ENCODE measurements at regions not wholly inside any gene's neighbourhood (a gene's known extent, or its start where the extent isn't known, plus 50 kb on each side); places are given as distances from the start of the nearest gene placed in this dataset.

GRCh38 chr7:54701982-54702381, 57.0 kb downstream of the SEC61G start:
- no peaks in the 10 kb centered on the region for H3K27me3 ChIP-seq (ENCODE audit: insufficient read depth, insufficient read length)
- no peak overlapping the region for H3K9ac ChIP-seq (ENCODE audit: insufficient read length, low read depth)
- peaks cover 6% of the 10 kb centered on the region; the same call in 1 of the 2 replicates for H3K9me3 ChIP-seq (ENCODE audit: insufficient read depth, low read length)
- no peaks in the 10 kb centered on the region for H3K36me3 ChIP-seq (ENCODE audit: insufficient read depth, insufficient read length, low read length)
- peaks cover 3% of the 10 kb centered on the region for H3K4me1 ChIP-seq (ENCODE audit: insufficient read depth, insufficient read length)
- no peak overlapping the region for H3K4me3 ChIP-seq (ENCODE audit: insufficient read length, low read depth)
- TF ChIP-seq SUZ12 (IDR thresholded peaks at IDR 0.05; ENCODE audit: extremely low read depth, insufficient read depth, insufficient read length) (no peak), YY1 (IDR thresholded peaks at IDR 0.05; ENCODE audit: insufficient read depth, insufficient read length) (no peak), ZNF274 (IDR thresholded peaks at IDR 0.05; ENCODE audit: low read depth, low read length) (no peak)
- DNase-seq (ENCODE audit: low read depth, low spot score), result no peak

GRCh38 chr7:54699715-54700114, 59.3 kb downstream of the SEC61G start:
- Histone ChIP-seq H3K27me3 (ENCODE audit: insufficient read depth, insufficient read length) (no peaks in the 10 kb centered on the region), H3K9ac (ENCODE audit: insufficient read length, low read depth) (no peak overlapping the region), H3K4me3 (ENCODE audit: insufficient read length, low read depth) (no peak overlapping the region), H3K9me3 (ENCODE audit: insufficient read depth, low read length) (peaks cover 6% of the 10 kb centered on the region; the same call in 1 of the 2 replicates), H3K4me1 (ENCODE audit: insufficient read depth, insufficient read length) (peaks cover 3% of the 10 kb centered on the region), H3K36me3 (ENCODE audit: insufficient read depth, insufficient read length, low read length) (no peaks in the 10 kb centered on the region)
- TF ChIP-seq YY1 (IDR thresholded peaks at IDR 0.05; ENCODE audit: insufficient read depth, insufficient read length) (no peak), SUZ12 (IDR thresholded peaks at IDR 0.05; ENCODE audit: extremely low read depth, insufficient read depth, insufficient read length) (no peak), ZNF274 (IDR thresholded peaks at IDR 0.05; ENCODE audit: low read depth, low read length) (no peak)
- DNase-seq (ENCODE audit: low read depth, low spot score), result no peak

- TF ChIP-seq YY1 (IDR thresholded peaks at IDR 0.05; ENCODE audit: insufficient read depth, insufficient read length) (no peak), SUZ12 (IDR thresholded peaks at IDR 0.05; ENCODE audit: extremely low read depth, insufficient read depth, insufficient read length) (no peak), ZNF274 (IDR thresholded peaks at IDR 0.05; ENCODE audit: low read depth, low read length) (no peak)
- H3K27me3 ChIP-seq (ENCODE audit: insufficient read depth, insufficient read length), result no peaks in the 10 kb centered on the region
- H3K9ac ChIP-seq (ENCODE audit: insufficient read length, low read depth), result no peak overlapping the region
- DNase-seq (ENCODE audit: low read depth, low spot score), result no peak
- no peak overlapping the region for H3K4me3 ChIP-seq (ENCODE audit: insufficient read length, low read depth)
- peaks cover 6% of the 10 kb centered on the region; the same call in 1 of the 2 replicates for H3K9me3 ChIP-seq (ENCODE audit: insufficient read depth, low read length)
- peaks cover 3% of the 10 kb centered on the region for H3K4me1 ChIP-seq (ENCODE audit: insufficient read depth, insufficient read length)
- H3K36me3 ChIP-seq (ENCODE audit: insufficient read depth, insufficient read length, low read length), result no peaks in the 10 kb centered on the region
Observed at GRCh38 chr7:54697659-54698186, 61.3 kb downstream of the SEC61G start.

- no peak for TF ChIP-seq SUZ12 (IDR thresholded peaks at IDR 0.05; ENCODE audit: extremely low read depth, insufficient read depth, insufficient read length)
- no peak for TF ChIP-seq ZNF274 (IDR thresholded peaks at IDR 0.05; ENCODE audit: low read depth, low read length)
- TF ChIP-seq YY1 (IDR thresholded peaks at IDR 0.05; ENCODE audit: insufficient read depth, insufficient read length), result no peak
- no peak overlapping the region for H3K9ac ChIP-seq (ENCODE audit: insufficient read length, low read depth)
- H3K9me3 ChIP-seq (ENCODE audit: insufficient read depth, low read length), result no peaks in the 10 kb centered on the region
- H3K4me3 ChIP-seq (ENCODE audit: insufficient read length, low read depth), result no peak overlapping the region
- H3K4me1 ChIP-seq (ENCODE audit: insufficient read depth, insufficient read length), result no peaks in the 10 kb centered on the region
- DNase-seq (ENCODE audit: low read depth, low spot score), result no peak
- H3K36me3 ChIP-seq (ENCODE audit: insufficient read depth, insufficient read length, low read length), result no peaks in the 10 kb centered on the region
- H3K27me3 ChIP-seq (ENCODE audit: insufficient read depth, insufficient read length), result no peaks in the 10 kb centered on the region
Observed at GRCh38 chr7:54690892-54691291, 68.1 kb downstream of the SEC61G start.

GRCh38 chr7:54690050-54690443, 69.0 kb downstream of the SEC61G start:
- Histone ChIP-seq H3K9ac (ENCODE audit: insufficient read length, low read depth) (no peak overlapping the region), H3K27me3 (ENCODE audit: insufficient read depth, insufficient read length) (no peaks in the 10 kb centered on the region), H3K9me3 (ENCODE audit: insufficient read depth, low read length) (no peaks in the 10 kb centered on the region), H3K4me1 (ENCODE audit: insufficient read depth, insufficient read length) (no peaks in the 10 kb centered on the region), H3K36me3 (ENCODE audit: insufficient read depth, insufficient read length, low read length) (no peaks in the 10 kb centered on the region), H3K4me3 (ENCODE audit: insufficient read length, low read depth) (no peak overlapping the region)
- no peak for DNase-seq (ENCODE audit: low read depth, low spot score)
- TF ChIP-seq ZNF274 (IDR thresholded peaks at IDR 0.05; ENCODE audit: low read depth, low read length), result no peak
- TF ChIP-seq YY1 (IDR thresholded peaks at IDR 0.05; ENCODE audit: insufficient read depth, insufficient read length), result no peak
- TF ChIP-seq SUZ12 (IDR thresholded peaks at IDR 0.05; ENCODE audit: extremely low read depth, insufficient read depth, insufficient read length), result no peak

- H3K27me3 ChIP-seq (ENCODE audit: insufficient read depth, insufficient read length), result no peaks in the 10 kb centered on the region
- TF ChIP-seq YY1 (IDR thresholded peaks at IDR 0.05; ENCODE audit: insufficient read depth, insufficient read length) (no peak), ZNF274 (IDR thresholded peaks at IDR 0.05; ENCODE audit: low read depth, low read length) (no peak), SUZ12 (IDR thresholded peaks at IDR 0.05; ENCODE audit: extremely low read depth, insufficient read depth, insufficient read length) (no peak)
- H3K9ac ChIP-seq (ENCODE audit: insufficient read length, low read depth), result no peak overlapping the region
Observed at GRCh38 chr7:54689394-54690049, 69.5 kb downstream of the SEC61G start.

GRCh38 chr7:54687462-54688212, 71.4 kb downstream of the SEC61G start:
- no peaks in the 10 kb centered on the region for H3K36me3 ChIP-seq (ENCODE audit: insufficient read depth, insufficient read length, low read length)
- H3K4me3 ChIP-seq (ENCODE audit: insufficient read length, low read depth), result no peak overlapping the region
- H3K27me3 ChIP-seq (ENCODE audit: insufficient read depth, insufficient read length), result no peaks in the 10 kb centered on the region
- DNase-seq (ENCODE audit: low read depth, low spot score), result no peak
- no peaks in the 10 kb centered on the region for H3K9me3 ChIP-seq (ENCODE audit: insufficient read depth, low read length)
- TF ChIP-seq ZNF274 (IDR thresholded peaks at IDR 0.05; ENCODE audit: low read depth, low read length), result no peak
- no peak for TF ChIP-seq SUZ12 (IDR thresholded peaks at IDR 0.05; ENCODE audit: extremely low read depth, insufficient read depth, insufficient read length)
- no peak for TF ChIP-seq YY1 (IDR thresholded peaks at IDR 0.05; ENCODE audit: insufficient read depth, insufficient read length)
- no peak overlapping the region for H3K9ac ChIP-seq (ENCODE audit: insufficient read length, low read depth)
- H3K4me1 ChIP-seq (ENCODE audit: insufficient read depth, insufficient read length), result no peaks in the 10 kb centered on the region

More at GRCh38 chr7:54689394-54690049, 69.5 kb downstream of the SEC61G start:
- H3K4me1 ChIP-seq (ENCODE audit: insufficient read depth, insufficient read length), result no peaks in the 10 kb centered on the region
- no peak overlapping the region for H3K4me3 ChIP-seq (ENCODE audit: insufficient read length, low read depth)
- DNase-seq (ENCODE audit: low read depth, low spot score), result no peak
- no peaks in the 10 kb centered on the region for H3K9me3 ChIP-seq (ENCODE audit: insufficient read depth, low read length)
- H3K36me3 ChIP-seq (ENCODE audit: insufficient read depth, insufficient read length, low read length), result no peaks in the 10 kb centered on the region
